Activated naive CD4-positive, alpha-beta T cell treated with anti-CD3 and anti-CD28 coated beads, Interleukin-2, amount 10 ng/mL, durations not matched to agents 7 days and 5 days (primary cell): ENCODE measurements at regions not wholly inside any gene's neighbourhood (a gene's known extent, or its start where the extent isn't known, plus 50 kb on each side); places are given as distances from the start of the nearest gene placed in this dataset.
"Not testable (repeated sequence)": the region's sequence is repeated elsewhere in the genome, so short reads cannot be mapped to it uniquely, and the experiment has no call there.

Experiments used
- CTCF ChIA-PET: fragments of 350-600 bp; sonication (Branson Sonifier 250); formaldehyde crosslinking; loops from one replicate; lab custom pipeline; 2021; ENCODE audit warnings: antibody characterized with exemption; lab: Charles Lee
- DNase-seq: peaks from one replicate; pipeline ENCODE4 v3.0.0-alpha.2; 2020
- H3K27ac Mint-ChIP-seq: one replicate; pipeline ENCODE4 v1.8.0; 2021; ENCODE audit warnings: mild to moderate bottlenecking, moderate library complexity, mixed read lengths
- H3K27me3 Mint-ChIP-seq: one replicate; pipeline ENCODE4 v1.8.0; 2021; ENCODE audit warnings: mild to moderate bottlenecking, mixed read lengths
- H3K36me3 Mint-ChIP-seq: one replicate; pipeline ENCODE4 v1.8.0; 2021; ENCODE audit warnings: mixed read lengths
- H3K4me1 Mint-ChIP-seq: one replicate; pipeline ENCODE4 v1.8.0; 2021; ENCODE audit warnings: mixed read lengths
- H3K4me3 Mint-ChIP-seq: one replicate; pipeline ENCODE4 v1.8.0; 2021; ENCODE audit warnings: mild to moderate bottlenecking, moderate library complexity, mixed read lengths
- H3K9me3 Mint-ChIP-seq: one replicate; pipeline ENCODE4 v1.8.0; 2021; ENCODE audit warnings: mixed read lengths

- no peaks in the 10 kb centered on the region for H3K36me3 Mint-ChIP-seq
- H3K4me1 Mint-ChIP-seq = no peaks in the 10 kb centered on the region
- DNase-seq = no peak
- CTCF ChIA-PET = no interaction called here
- no peaks in the 10 kb centered on the region for H3K27me3 Mint-ChIP-seq
- H3K4me3 Mint-ChIP-seq = no peak overlapping the region
- H3K27ac Mint-ChIP-seq = no peak overlapping the region
- H3K9me3 Mint-ChIP-seq = peaks cover 2% of the 10 kb centered on the region
Measured at GRCh38 chr4:60452266-60452665, 747.9 kb upstream of the ADGRL3 start.

DNA sequence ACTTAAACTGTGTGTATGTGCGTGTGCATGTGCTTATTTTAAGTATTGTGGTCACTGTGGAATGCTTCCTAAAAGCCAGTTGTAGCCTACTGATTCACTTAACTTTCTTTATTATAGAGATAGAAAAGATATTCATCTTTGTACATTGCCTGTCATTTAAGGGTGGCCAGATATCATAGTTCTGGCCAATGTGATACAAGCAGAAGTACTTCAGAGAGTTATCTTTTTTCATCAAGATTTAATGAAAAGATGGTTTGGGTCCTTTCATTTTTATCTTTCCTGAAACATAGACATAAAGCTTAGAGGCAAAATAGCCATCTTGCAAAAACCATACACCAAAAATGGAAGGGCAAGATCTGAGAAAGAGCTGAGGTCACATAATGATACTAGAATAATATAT is 744.7 kb upstream of the ADGRL3 start:
- Mint-ChIP-seq H3K36me3 (no peaks in the 10 kb centered on the region), H3K27me3 (no peaks in the 10 kb centered on the region), H3K4me1 (no peaks in the 10 kb centered on the region), H3K4me3 (no peak overlapping the region), H3K27ac (no peak overlapping the region), H3K9me3 (peaks cover 7% of the 10 kb centered on the region)
- CTCF ChIA-PET = no interaction called here
- DNase-seq = no peak

GRCh38 chr4:60461551-60461950 is 738.6 kb upstream of the ADGRL3 start:
- DNase-seq = no peak
- CTCF ChIA-PET = interaction anchor here (0.7 kb wide), 1 partner anchor 82 kb away, joined by 3 read pairs; no protein-coding TSS in a partner anchor
- H3K9me3 Mint-ChIP-seq = peaks cover 14% of the 10 kb centered on the region
- no peaks in the 10 kb centered on the region for H3K36me3 Mint-ChIP-seq
- no peak overlapping the region for H3K27ac Mint-ChIP-seq
- no peaks in the 10 kb centered on the region for H3K27me3 Mint-ChIP-seq
- no peak overlapping the region for H3K4me3 Mint-ChIP-seq
- no peaks in the 10 kb centered on the region for H3K4me1 Mint-ChIP-seq

GRCh38 chr4:60463857-60464502 is 736.1 kb upstream of the ADGRL3 start:
- Mint-ChIP-seq H3K9me3 (peaks cover 18% of the 10 kb centered on the region), H3K4me3 (no peak overlapping the region), H3K4me1 (no peaks in the 10 kb centered on the region), H3K27ac (no peak overlapping the region), H3K27me3 (no peaks in the 10 kb centered on the region), H3K36me3 (no peaks in the 10 kb centered on the region)
- DNase-seq = no peak
- CTCF ChIA-PET = no interaction called here

DNA sequence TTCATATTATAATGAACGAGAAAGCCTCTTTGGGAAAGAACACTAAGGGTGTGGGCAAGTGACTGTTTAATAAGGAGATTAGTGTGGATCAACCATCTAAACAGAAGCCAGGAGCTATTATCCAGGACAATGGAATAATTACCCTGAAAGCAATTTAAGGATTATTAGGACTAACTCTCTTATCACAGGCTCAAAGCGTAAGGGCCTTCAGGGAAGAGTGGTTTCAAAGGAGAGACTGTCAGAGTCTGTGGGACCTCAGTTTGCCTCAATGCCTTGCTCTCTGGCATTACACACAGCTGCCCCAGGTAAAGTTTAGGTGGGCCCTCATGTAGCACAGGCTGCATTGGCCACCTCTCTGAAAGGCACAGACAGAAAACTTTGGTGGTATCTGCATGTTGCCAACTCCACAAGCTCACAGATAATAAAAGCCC is 717.2 kb upstream of the ADGRL3 start:
- CTCF ChIA-PET = no interaction called here
- Mint-ChIP-seq H3K4me1 (no peaks in the 10 kb centered on the region), H3K27me3 (no peaks in the 10 kb centered on the region), H3K4me3 (no peak overlapping the region), H3K27ac (no peak overlapping the region), H3K36me3 (no peaks in the 10 kb centered on the region), H3K9me3 (peaks cover 5% of the 10 kb centered on the region)
- DNase-seq = no peak

- Mint-ChIP-seq H3K27ac (no peak overlapping the region), H3K4me3 (no peak overlapping the region), H3K27me3 (no peaks in the 10 kb centered on the region), H3K4me1 (no peaks in the 10 kb centered on the region), H3K36me3 (no peaks in the 10 kb centered on the region), H3K9me3 (peaks cover 1% of the 10 kb centered on the region)
- DNase-seq = no peak
- CTCF ChIA-PET = no interaction called here
Measured at GRCh38 chr4:60485276-60485675, 714.9 kb upstream of the ADGRL3 start.

- H3K27me3 Mint-ChIP-seq, DNase-seq, H3K36me3 Mint-ChIP-seq, CTCF ChIA-PET, H3K9me3 Mint-ChIP-seq, H3K4me1 Mint-ChIP-seq, H3K27ac Mint-ChIP-seq, H3K4me3 Mint-ChIP-seq: not testable (repeated sequence)
Measured at GRCh38 chr4:60487118-60487761, 712.9 kb upstream of the ADGRL3 start.

GRCh38 chr4:60500810-60501209 is 699.3 kb upstream of the ADGRL3 start:
- H3K27ac Mint-ChIP-seq = no peak overlapping the region
- no peaks in the 10 kb centered on the region for H3K27me3 Mint-ChIP-seq
- CTCF ChIA-PET = no interaction called here
- peaks cover 21% of the 10 kb centered on the region for H3K9me3 Mint-ChIP-seq
- H3K4me3 Mint-ChIP-seq = no peak overlapping the region
- no peak for DNase-seq
- H3K36me3 Mint-ChIP-seq = no peaks in the 10 kb centered on the region
- no peaks in the 10 kb centered on the region for H3K4me1 Mint-ChIP-seq

GRCh38 chr4:60502733-60503132 is 697.4 kb upstream of the ADGRL3 start:
- no peak for DNase-seq
- H3K27ac Mint-ChIP-seq = no peak overlapping the region
- peaks cover 13% of the 10 kb centered on the region for H3K9me3 Mint-ChIP-seq
- no peaks in the 10 kb centered on the region for H3K36me3 Mint-ChIP-seq
- H3K4me3 Mint-ChIP-seq = no peak overlapping the region
- no peaks in the 10 kb centered on the region for H3K27me3 Mint-ChIP-seq
- no peaks in the 10 kb centered on the region for H3K4me1 Mint-ChIP-seq
- CTCF ChIA-PET = no interaction called here

DNA sequence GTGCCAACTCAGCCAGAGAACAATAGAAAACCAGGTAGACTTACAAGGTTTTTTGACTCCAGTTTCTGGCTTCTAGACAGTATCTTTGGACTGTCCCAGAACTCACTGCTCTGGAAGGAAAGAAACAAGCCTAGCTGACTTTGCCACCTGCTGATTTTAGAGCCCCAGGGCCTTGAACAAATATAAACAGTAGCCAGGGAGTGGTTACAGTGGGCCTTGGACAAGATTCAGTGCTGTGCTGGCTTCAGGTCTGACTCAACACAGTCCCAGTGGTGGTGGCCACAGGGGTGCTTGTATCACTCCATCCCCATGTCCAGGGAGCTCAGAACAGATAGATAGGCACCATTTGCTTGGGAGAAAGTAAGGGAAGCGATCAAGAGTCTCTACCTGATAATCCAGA is 694.1 kb upstream of the ADGRL3 start:
- Mint-ChIP-seq H3K4me3 (no peak overlapping the region), H3K36me3 (no peaks in the 10 kb centered on the region), H3K27ac (no peak overlapping the region), H3K4me1 (no peaks in the 10 kb centered on the region), H3K9me3 (peaks cover 15% of the 10 kb centered on the region), H3K27me3 (no peaks in the 10 kb centered on the region)
- no peak for DNase-seq
- CTCF ChIA-PET = no interaction called here

- H3K27ac Mint-ChIP-seq = no peak overlapping the region
- H3K36me3 Mint-ChIP-seq = no peaks in the 10 kb centered on the region
- no peak for DNase-seq
- H3K4me3 Mint-ChIP-seq = no peak overlapping the region
- peaks cover 12% of the 10 kb centered on the region for H3K9me3 Mint-ChIP-seq
- CTCF ChIA-PET = no interaction called here
- H3K4me1 Mint-ChIP-seq = no peaks in the 10 kb centered on the region
- H3K27me3 Mint-ChIP-seq = no peaks in the 10 kb centered on the region
Measured at GRCh38 chr4:60522265-60522664, 677.9 kb upstream of the ADGRL3 start.

GRCh38 chr4:60531776-60532379 is 668.2 kb upstream of the ADGRL3 start:
- Mint-ChIP-seq H3K27me3 (no peaks in the 10 kb centered on the region), H3K27ac (no peak overlapping the region), H3K36me3 (no peaks in the 10 kb centered on the region), H3K9me3 (peaks cover 5% of the 10 kb centered on the region), H3K4me1 (no peaks in the 10 kb centered on the region), H3K4me3 (no peak overlapping the region)
- CTCF ChIA-PET = no interaction called here
- no peak for DNase-seq

DNA sequence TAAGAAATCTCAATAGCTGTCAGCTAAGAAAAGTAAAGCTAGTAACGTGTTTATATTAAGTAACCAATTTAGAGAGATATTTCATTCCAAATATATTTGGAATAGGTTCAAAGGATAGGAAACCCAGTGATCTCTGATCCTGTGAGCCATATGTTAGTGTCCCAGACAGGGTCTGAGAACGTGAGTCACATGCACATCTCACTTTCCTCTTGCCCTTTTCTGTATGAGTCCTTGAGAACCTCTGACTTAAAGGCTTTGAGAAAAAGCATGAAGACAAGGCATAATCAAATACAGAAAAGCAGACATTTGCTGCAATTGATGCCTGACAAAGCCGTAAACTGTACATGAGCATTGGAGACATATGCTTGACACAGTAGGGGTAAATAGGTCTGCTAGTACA is 655.1 kb upstream of the ADGRL3 start:
- Mint-ChIP-seq H3K27ac (no peak overlapping the region), H3K9me3 (peaks cover 24% of the 10 kb centered on the region), H3K36me3 (no peaks in the 10 kb centered on the region), H3K27me3 (no peaks in the 10 kb centered on the region), H3K4me3 (no peak overlapping the region), H3K4me1 (no peaks in the 10 kb centered on the region)
- CTCF ChIA-PET = no interaction called here
- DNase-seq = no peak

- no peaks in the 10 kb centered on the region for H3K27me3 Mint-ChIP-seq
- no peak overlapping the region for H3K4me3 Mint-ChIP-seq
- no peaks in the 10 kb centered on the region for H3K4me1 Mint-ChIP-seq
- H3K27ac Mint-ChIP-seq = no peak overlapping the region
- CTCF ChIA-PET = no interaction called here
- peaks cover 2% of the 10 kb centered on the region for H3K9me3 Mint-ChIP-seq
- DNase-seq = no peak
- no peaks in the 10 kb centered on the region for H3K36me3 Mint-ChIP-seq
Measured at GRCh38 chr4:60562334-60562733, 637.8 kb upstream of the ADGRL3 start.

- H3K4me1 Mint-ChIP-seq = no peaks in the 10 kb centered on the region
- no peak for DNase-seq
- H3K27ac Mint-ChIP-seq = no peak overlapping the region
- H3K27me3 Mint-ChIP-seq = no peaks in the 10 kb centered on the region
- H3K9me3 Mint-ChIP-seq = peaks cover 6% of the 10 kb centered on the region
- no peaks in the 10 kb centered on the region for H3K36me3 Mint-ChIP-seq
- no peak overlapping the region for H3K4me3 Mint-ChIP-seq
- CTCF ChIA-PET = no interaction called here
Measured at GRCh38 chr4:60565558-60565957, 634.6 kb upstream of the ADGRL3 start.
